ENCODE measurements at regions not wholly inside any gene's neighbourhood (a gene's known extent, or its start where the extent isn't known, plus 50 kb on each side); places are given as distances from the start of the nearest gene placed in this dataset.
"Not testable (repeated sequence)": the region's sequence is repeated elsewhere in the genome, so short reads cannot be mapped to it uniquely, and the experiment has no call there.

DNA sequence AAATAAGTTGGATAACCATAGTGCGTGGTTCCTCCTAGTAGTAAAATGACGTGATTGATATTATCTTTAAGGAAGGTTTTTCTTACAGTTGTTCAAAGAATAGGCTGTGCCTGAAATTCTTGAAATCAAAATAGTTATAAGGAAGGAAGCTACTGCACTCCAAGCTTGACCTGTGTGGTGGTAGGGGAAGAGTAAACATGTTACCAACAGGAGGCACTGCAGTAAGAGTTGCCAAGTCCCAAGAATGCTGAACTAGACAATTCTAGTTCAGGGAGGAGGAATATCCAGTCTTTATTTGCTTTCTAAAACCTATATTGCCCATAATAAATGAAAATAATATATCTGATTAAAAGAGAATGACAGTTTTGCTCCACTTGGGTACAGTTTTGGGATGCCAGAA, 764.5 kb downstream of the TMTC2 start:
- H3K27me3 ChIP-seq (ENCODE audit: control insufficient read depth in 1 of 2, insufficient read depth in 2 of 2, low read length in 2 of 2): no peaks in the 10 kb centered on the region
- TF ChIP-seq, protein P1, sequence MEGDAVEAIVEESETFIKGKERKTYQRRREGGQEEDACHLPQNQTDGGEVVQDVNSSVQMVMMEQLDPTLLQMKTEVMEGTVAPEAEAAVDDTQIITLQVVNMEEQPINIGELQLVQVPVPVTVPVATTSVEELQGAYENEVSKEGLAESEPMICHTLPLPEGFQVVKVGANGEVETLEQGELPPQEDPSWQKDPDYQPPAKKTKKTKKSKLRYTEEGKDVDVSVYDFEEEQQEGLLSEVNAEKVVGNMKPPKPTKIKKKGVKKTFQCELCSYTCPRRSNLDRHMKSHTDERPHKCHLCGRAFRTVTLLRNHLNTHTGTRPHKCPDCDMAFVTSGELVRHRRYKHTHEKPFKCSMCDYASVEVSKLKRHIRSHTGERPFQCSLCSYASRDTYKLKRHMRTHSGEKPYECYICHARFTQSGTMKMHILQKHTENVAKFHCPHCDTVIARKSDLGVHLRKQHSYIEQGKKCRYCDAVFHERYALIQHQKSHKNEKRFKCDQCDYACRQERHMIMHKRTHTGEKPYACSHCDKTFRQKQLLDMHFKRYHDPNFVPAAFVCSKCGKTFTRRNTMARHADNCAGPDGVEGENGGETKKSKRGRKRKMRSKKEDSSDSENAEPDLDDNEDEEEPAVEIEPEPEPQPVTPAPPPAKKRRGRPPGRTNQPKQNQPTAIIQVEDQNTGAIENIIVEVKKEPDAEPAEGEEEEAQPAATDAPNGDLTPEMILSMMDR (IDR thresholded peaks at IDR 0.05): no peak
- peaks cover 0 to 5% of the 10 kb centered on the region in 2 experiments for H3K9me3 ChIP-seq (ENCODE audit: control insufficient read depth in 1 of 2, insufficient read depth in 1 of 2, low read length in 2 of 2)
- DNase-seq (no peak), ATAC-seq (ENCODE audit: poor library complexity) (no peak)
- Mint-ChIP-seq H3K9me3 (peaks cover 5% of the 10 kb centered on the region), H3K27me3 (no peaks in the 10 kb centered on the region), H3K4me3 (no peak overlapping the region), H3K36me3 (ENCODE audit: low read depth) (no peaks in the 10 kb centered on the region), H3K27ac (no peak overlapping the region), H3K4me1 (ENCODE audit: low read depth) (no peaks in the 10 kb centered on the region)
- no peak overlapping the region for H3K4me3 ChIP-seq (ENCODE audit: low read length)
- no peaks in the 10 kb centered on the region for H3K36me3 ChIP-seq (ENCODE audit: insufficient read depth, low read length)
- CTCF ChIA-PET: no interaction called here
- H3K4me1 ChIP-seq (ENCODE audit: insufficient read depth, low read length): no peaks in the 10 kb centered on the region
- no peak overlapping the region for H3K27ac ChIP-seq (ENCODE audit: low read depth in 1 of 2, low read length in 2 of 2)
- intact Hi-C loops (cut with DNase I, micrococcal nuclease): no loop called here
- POLR2A ChIA-PET: no interaction called here

DNA sequence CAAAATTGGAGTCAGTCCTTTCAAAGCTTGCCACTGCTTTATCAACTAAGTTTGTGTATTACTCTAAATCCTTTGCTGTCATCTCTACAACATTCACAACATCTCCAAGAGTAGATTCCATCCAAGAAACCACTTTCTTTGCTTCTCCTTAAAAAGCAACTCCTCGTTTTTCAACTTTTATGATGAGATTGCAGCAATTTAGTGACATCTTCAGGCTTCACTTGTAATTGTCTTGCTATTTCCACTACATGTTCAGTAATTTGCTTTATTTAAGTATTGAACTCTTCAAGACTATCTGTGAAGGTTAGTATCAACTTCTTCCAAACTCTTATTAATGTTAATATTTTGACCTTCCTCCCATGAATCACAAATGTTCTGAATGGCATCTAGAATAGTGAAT, 747.9 kb downstream of the TMTC2 start:
- DNase-seq: no peak
- intact Hi-C loops (cut with DNase I, micrococcal nuclease): no loop called here
- TF ChIP-seq, protein P1 (IDR thresholded peaks at IDR 0.05): no peak
- no peaks in the 10 kb centered on the region for H3K4me1 ChIP-seq (ENCODE audit: insufficient read depth, low read length)
- POLR2A ChIA-PET: no interaction called here
- Mint-ChIP-seq H3K4me3 (no peak overlapping the region), H3K9me3 (peaks cover 8% of the 10 kb centered on the region), H3K27me3 (no peaks in the 10 kb centered on the region), H3K27ac (no peak overlapping the region), H3K4me1 (ENCODE audit: low read depth) (no peaks in the 10 kb centered on the region), H3K36me3 (ENCODE audit: low read depth) (no peaks in the 10 kb centered on the region)
- no peak overlapping the region for H3K4me3 ChIP-seq (ENCODE audit: low read length)
- peaks cover 0 to 8% of the 10 kb centered on the region in 2 experiments for H3K9me3 ChIP-seq (ENCODE audit: control insufficient read depth in 1 of 2, insufficient read depth in 1 of 2, low read length in 2 of 2)
- H3K27me3 ChIP-seq (ENCODE audit: control insufficient read depth in 1 of 2, insufficient read depth in 2 of 2, low read length in 2 of 2): no peaks in the 10 kb centered on the region
- H3K36me3 ChIP-seq (ENCODE audit: insufficient read depth, low read length): no peaks in the 10 kb centered on the region
- no peak overlapping the region for H3K27ac ChIP-seq (ENCODE audit: low read depth in 1 of 2, low read length in 2 of 2)
- CTCF ChIA-PET: no interaction called here
- ATAC-seq (ENCODE audit: poor library complexity): no peak

DNA sequence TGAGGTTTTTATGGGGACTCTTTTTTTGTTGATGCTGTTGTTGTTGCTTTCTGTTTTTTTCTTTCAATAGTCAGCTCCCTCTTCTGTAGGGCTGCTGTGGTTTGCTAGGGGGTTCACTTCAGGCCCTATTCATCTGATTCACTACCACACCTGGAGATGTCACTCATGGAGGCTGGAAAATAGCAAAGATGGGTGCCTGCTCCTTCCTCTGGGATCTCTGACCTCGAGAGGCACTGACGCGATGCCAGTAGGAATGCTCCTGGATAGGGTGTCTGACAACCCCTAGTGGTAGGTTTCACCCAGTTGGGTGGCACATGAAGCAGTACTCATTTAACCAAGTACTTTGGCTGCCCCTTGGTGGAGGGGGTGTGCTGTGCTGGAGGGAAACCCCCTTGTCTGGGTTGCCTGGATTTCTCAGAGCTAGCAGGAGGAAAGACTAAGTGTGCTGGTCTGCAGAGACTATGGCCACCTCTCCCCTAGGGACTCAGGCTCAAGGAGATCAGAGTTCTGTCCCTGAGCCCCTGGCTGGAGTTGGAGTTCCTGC, 745.5 kb downstream of the TMTC2 start:
- H3K9me3 Mint-ChIP-seq: no peaks in the 10 kb centered on the region
- Histone ChIP-seq H3K27ac (ENCODE audit: low read depth in 1 of 2, low read length in 2 of 2) (no peak overlapping the region), H3K4me3 (ENCODE audit: low read length) (no peak overlapping the region), H3K27me3 (ENCODE audit: control insufficient read depth in 1 of 2, insufficient read depth in 2 of 2, low read length in 2 of 2) (no peaks in the 10 kb centered on the region), H3K36me3 (ENCODE audit: insufficient read depth, low read length) (no peaks in the 10 kb centered on the region), H3K4me1 (ENCODE audit: insufficient read depth, low read length) (no peaks in the 10 kb centered on the region), H3K9me3 (ENCODE audit: control insufficient read depth in 1 of 2, insufficient read depth in 1 of 2, low read length in 2 of 2) (peaks cover 0 to 8% of the 10 kb centered on the region in 2 experiments)
- ATAC-seq (ENCODE audit: poor library complexity) (no peak), DNase-seq (no peak)
- no peak overlapping the region for H3K27ac Mint-ChIP-seq
- H3K27me3 Mint-ChIP-seq: no peaks in the 10 kb centered on the region
- ChIA-PET POLR2A (no interaction called here), CTCF (no interaction called here)
- TF ChIP-seq, protein P1 (IDR thresholded peaks at IDR 0.05): no peak
- H3K4me1 Mint-ChIP-seq (ENCODE audit: low read depth): no peaks in the 10 kb centered on the region
- intact Hi-C loops (cut with DNase I, micrococcal nuclease): no loop called here
- no peak overlapping the region for H3K4me3 Mint-ChIP-seq
- no peaks in the 10 kb centered on the region for H3K36me3 Mint-ChIP-seq (ENCODE audit: low read depth)

DNA sequence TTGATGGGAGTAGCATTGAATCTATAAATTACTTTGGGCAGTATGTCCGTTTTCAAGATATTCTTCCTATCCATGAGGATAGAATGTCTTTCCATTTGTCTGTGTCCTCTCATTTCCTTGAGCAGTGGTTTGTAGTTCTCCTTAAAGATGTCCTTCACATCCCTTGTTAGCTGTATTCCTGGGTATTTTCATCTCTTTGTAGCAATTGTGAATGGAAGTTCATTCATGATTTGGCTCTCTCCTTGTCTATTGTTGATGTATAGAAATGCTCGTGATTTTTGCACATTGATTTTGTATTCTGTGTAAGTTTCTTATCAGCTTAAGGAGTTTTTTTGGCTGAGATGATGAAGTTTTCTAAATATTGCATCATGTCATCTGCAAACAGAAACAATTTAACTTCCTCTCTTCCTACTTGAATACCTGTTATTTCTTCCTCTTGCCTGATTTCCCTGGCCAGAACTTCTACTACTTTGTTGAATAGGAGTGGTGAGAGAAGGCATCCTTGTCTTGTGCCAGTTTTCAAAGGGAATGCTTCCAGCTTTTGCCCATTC, 741.0 kb downstream of the TMTC2 start:
- DNase-seq, CTCF ChIA-PET: not testable (repeated sequence)

More for the DNA sequence above, 741.0 kb downstream of the TMTC2 start:
- H3K36me3 ChIP-seq (ENCODE audit: insufficient read depth, low read length); H3K9me3 ChIP-seq (ENCODE audit: control insufficient read depth in 1 of 2, insufficient read depth in 1 of 2, low read length in 2 of 2); H3K36me3 Mint-ChIP-seq (ENCODE audit: low read depth); intact Hi-C loops (cut with DNase I, micrococcal nuclease); ATAC-seq (ENCODE audit: poor library complexity); POLR2A ChIA-PET; H3K27me3 ChIP-seq (ENCODE audit: control insufficient read depth in 1 of 2, insufficient read depth in 2 of 2, low read length in 2 of 2); H3K9me3 Mint-ChIP-seq; H3K27me3 Mint-ChIP-seq; H3K4me1 ChIP-seq (ENCODE audit: insufficient read depth, low read length); H3K4me1 Mint-ChIP-seq (ENCODE audit: low read depth); H3K27ac Mint-ChIP-seq; H3K4me3 Mint-ChIP-seq; H3K4me3 ChIP-seq (ENCODE audit: low read length); H3K27ac ChIP-seq (ENCODE audit: low read depth in 1 of 2, low read length in 2 of 2): not testable (repeated sequence)

Measured in CD4-positive, alpha-beta T cell (primary cell).